HepG2 (cell line): ENCODE measurements at regions not wholly inside any gene's neighbourhood (a gene's known extent, or its start where the extent isn't known, plus 50 kb on each side); places are given as distances from the start of the nearest gene placed in this dataset.

Source experiments
- MBNL3 ChIP-seq: fragments of 250-450 bp; sonication (Bioruptor Pico); conservative IDR thresholded peaks from 2 replicates; pipeline ENCODE4 v1.8.0; 2022; ENCODE audit warnings: mild to moderate bottlenecking, inconsistent platforms
- MEIS2 ChIP-seq: sonication (generic); formaldehyde crosslinking; IDR thresholded peaks from 2 replicates; pipeline ENCODE4 v1.9.0; 2021; ENCODE audit warnings: mild to moderate bottlenecking, missing genetic modification reagents
- ZNF124 ChIP-seq: sonication (generic); formaldehyde crosslinking; IDR thresholded peaks from 2 replicates; pipeline ENCODE4 v1.4.0; 2020; ENCODE audit warnings: missing genetic modification reagents
- ZNF703 ChIP-seq: sonication (generic); formaldehyde crosslinking; IDR thresholded peaks from 2 replicates; pipeline ENCODE4 v1.5.1; 2020; ENCODE audit warnings: missing genetic modification reagents, mild to moderate bottlenecking, moderate library complexity, borderline replicate concordance
- ZSCAN21 ChIP-seq: sonication (generic); formaldehyde crosslinking; IDR thresholded peaks from 2 replicates; pipeline ENCODE4 v1.8.0; 2022; ENCODE audit warnings: mild to moderate bottlenecking, missing genetic modification reagents, moderate library complexity, borderline replicate concordance
- TF ChIP-seq, protein P1 (sequence below): sonication (generic); formaldehyde crosslinking; IDR thresholded peaks from 2 replicates; pipeline ENCODE4 v1.4.0; 2020; ENCODE audit warnings: missing genetic modification reagents, mild to moderate bottlenecking, borderline replicate concordance
- TF ChIP-seq, protein P2 (sequence below): sonication (generic); formaldehyde crosslinking; IDR thresholded peaks from 2 replicates; pipeline ENCODE4 v1.5.0; 2020; ENCODE audit warnings: mild to moderate bottlenecking, missing genetic modification reagents
- TF ChIP-seq, protein P3 (sequence below): IDR thresholded peaks from 2 replicates; pipeline ENCODE4 v1.6.1; 2012; ENCODE audit warnings: low read length, improper control_type of control experiment

DNA sequence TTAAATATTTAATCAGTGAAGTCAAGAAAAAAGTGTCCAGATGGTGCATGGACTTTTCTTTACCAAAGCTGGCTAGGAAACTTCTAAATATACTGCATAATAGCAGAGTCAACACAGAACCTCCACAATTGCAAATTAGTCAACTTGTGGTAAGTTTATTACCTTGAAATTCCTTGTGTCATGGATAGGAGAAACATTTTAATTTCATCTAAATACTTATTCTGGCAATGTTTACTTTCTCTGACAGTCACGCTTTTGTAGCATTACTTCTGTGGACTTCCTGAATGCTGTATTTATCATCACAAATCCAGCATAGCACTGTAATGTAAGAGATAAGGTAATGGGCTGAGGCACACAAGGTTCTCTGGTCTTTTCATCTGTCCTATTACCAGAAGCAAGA lies 2266.1 kb downstream of the PCDH7 start (continued):
- TF ChIP-seq, protein P1, sequence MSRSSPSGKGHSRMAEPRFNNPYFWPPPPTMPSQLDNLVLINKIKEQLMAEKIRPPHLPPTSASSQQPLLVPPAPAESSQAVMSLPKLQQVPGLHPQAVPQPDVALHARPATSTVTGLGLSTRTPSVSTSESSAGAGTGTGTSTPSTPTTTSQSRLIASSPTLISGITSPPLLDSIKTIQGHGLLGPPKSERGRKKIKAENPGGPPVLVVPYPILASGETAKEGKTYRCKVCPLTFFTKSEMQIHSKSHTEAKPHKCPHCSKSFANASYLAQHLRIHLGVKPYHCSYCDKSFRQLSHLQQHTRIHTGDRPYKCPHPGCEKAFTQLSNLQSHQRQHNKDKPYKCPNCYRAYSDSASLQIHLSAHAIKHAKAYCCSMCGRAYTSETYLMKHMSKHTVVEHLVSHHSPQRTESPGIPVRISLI (CRISPR knock-in tag): no peak
- TF ChIP-seq ZNF703: no peak
- TF ChIP-seq, protein P2, sequence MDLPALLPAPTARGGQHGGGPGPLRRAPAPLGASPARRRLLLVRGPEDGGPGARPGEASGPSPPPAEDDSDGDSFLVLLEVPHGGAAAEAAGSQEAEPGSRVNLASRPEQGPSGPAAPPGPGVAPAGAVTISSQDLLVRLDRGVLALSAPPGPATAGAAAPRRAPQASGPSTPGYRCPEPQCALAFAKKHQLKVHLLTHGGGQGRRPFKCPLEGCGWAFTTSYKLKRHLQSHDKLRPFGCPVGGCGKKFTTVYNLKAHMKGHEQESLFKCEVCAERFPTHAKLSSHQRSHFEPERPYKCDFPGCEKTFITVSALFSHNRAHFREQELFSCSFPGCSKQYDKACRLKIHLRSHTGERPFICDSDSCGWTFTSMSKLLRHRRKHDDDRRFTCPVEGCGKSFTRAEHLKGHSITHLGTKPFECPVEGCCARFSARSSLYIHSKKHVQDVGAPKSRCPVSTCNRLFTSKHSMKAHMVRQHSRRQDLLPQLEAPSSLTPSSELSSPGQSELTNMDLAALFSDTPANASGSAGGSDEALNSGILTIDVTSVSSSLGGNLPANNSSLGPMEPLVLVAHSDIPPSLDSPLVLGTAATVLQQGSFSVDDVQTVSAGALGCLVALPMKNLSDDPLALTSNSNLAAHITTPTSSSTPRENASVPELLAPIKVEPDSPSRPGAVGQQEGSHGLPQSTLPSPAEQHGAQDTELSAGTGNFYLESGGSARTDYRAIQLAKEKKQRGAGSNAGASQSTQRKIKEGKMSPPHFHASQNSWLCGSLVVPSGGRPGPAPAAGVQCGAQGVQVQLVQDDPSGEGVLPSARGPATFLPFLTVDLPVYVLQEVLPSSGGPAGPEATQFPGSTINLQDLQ (CRISPR knock-in tag): no peak
- TF ChIP-seq ZSCAN21 (CRISPR knock-in tag): no peak
- TF ChIP-seq MBNL3 (CRISPR knock-in tag): no peak
- no peak for TF ChIP-seq ZNF124 (CRISPR knock-in tag)
- TF ChIP-seq, protein P3, sequence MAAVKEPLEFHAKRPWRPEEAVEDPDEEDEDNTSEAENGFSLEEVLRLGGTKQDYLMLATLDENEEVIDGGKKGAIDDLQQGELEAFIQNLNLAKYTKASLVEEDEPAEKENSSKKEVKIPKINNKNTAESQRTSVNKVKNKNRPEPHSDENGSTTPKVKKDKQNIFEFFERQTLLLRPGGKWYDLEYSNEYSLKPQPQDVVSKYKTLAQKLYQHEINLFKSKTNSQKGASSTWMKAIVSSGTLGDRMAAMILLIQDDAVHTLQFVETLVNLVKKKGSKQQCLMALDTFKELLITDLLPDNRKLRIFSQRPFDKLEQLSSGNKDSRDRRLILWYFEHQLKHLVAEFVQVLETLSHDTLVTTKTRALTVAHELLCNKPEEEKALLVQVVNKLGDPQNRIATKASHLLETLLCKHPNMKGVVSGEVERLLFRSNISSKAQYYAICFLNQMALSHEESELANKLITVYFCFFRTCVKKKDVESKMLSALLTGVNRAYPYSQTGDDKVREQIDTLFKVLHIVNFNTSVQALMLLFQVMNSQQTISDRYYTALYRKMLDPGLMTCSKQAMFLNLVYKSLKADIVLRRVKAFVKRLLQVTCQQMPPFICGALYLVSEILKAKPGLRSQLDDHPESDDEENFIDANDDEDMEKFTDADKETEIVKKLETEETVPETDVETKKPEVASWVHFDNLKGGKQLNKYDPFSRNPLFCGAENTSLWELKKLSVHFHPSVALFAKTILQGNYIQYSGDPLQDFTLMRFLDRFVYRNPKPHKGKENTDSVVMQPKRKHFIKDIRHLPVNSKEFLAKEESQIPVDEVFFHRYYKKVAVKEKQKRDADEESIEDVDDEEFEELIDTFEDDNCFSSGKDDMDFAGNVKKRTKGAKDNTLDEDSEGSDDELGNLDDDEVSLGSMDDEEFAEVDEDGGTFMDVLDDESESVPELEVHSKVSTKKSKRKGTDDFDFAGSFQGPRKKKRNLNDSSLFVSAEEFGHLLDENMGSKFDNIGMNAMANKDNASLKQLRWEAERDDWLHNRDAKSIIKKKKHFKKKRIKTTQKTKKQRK: no peak
- no peak for TF ChIP-seq MEIS2 (CRISPR knock-in tag)
